ENCODE measurements at regions not wholly inside any gene's neighbourhood (a gene's known extent, or its start where the extent isn't known, plus 50 kb on each side); places are given as distances from the start of the nearest gene placed in this dataset.

DNA sequence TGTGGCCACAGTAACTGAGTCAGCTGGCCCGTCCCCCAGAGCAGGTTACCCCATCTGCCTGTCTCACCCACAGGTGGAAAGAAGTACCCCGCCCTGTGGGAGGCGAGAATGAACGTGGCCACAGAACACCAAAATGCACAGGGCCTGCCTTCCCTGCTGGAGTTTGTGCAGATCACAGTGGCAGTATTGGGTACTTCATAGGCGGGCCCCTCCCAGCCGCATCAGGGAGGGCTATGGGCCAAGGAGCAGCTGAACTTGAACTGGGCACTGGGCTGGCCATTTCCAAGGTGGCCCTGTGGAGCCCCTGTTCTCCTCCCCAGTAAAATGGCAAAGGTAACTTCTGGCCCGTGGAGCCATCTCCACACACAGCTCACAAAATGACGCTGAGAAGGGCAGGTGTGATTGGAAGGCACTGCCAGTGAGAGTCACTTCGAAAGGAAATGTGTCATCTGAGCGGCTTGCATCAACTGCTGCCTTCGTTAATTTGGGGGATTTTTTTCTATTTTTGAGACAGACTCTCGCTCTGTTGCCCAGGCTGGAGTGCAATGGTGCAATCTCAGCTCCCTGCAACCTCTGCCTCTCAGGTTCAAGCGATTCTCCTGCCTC lies 162.9 kb downstream of the ENGASE start:
- H3K36me3 ChIP-seq (ENCODE audit: control insufficient read depth in 2 of 2, insufficient read depth in 2 of 2, low read length in 2 of 2), result no peaks in the 10 kb centered on the region
- peaks cover 0 to 2% of the 10 kb centered on the region in 2 donors for H3K27me3 ChIP-seq (ENCODE audit: control insufficient read depth in 2 of 2, insufficient read depth in 2 of 2, low read length in 2 of 2)
- no peak overlapping the region for H3K4me3 ChIP-seq (ENCODE audit: low read length in 2 of 2)
- H3K9me3 ChIP-seq (ENCODE audit: control insufficient read depth in 2 of 2, low read length in 2 of 2), result no peaks in the 10 kb centered on the region
- H3K27ac ChIP-seq (ENCODE audit: low read depth in 2 of 2, low read length in 2 of 2), result no peak overlapping the region
- H3K4me1 ChIP-seq (ENCODE audit: control insufficient read depth in 2 of 2, insufficient read depth in 2 of 2, low read length in 2 of 2), result no peaks in the 10 kb centered on the region
- no peak overlapping the region for H3K9ac ChIP-seq (ENCODE audit: low read depth in 1 of 2, low read length in 2 of 2)

DNA sequence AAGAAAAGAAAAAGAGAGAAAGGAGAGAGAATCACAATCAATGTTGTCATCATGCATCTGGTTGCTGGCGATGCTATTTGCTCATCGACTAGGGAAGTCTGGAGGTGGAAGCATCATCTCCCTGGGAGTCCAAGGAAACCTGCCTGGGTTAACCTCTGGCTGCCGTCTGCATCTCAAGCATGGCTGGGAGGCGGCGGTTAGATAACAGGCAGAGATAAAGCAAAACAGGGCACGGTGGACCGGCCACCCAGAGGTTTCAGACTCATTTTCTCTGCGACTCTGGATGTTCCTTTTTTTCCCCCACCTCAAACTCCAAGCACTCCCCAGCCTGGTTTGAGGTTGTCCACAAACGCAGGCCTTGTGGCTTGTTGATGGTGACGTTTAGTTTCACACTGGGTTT lies 161.2 kb downstream of the ENGASE start:
- Histone ChIP-seq H3K9me3 (ENCODE audit: control insufficient read depth in 2 of 2, low read length in 2 of 2) (no peaks in the 10 kb centered on the region), H3K36me3 (ENCODE audit: control insufficient read depth in 2 of 2, insufficient read depth in 2 of 2, low read length in 2 of 2) (no peaks in the 10 kb centered on the region), H3K4me1 (ENCODE audit: control insufficient read depth in 2 of 2, insufficient read depth in 2 of 2, low read length in 2 of 2) (no peaks in the 10 kb centered on the region), H3K9ac (ENCODE audit: low read depth in 1 of 2, low read length in 2 of 2) (no peak overlapping the region), H3K27me3 (ENCODE audit: control insufficient read depth in 2 of 2, insufficient read depth in 2 of 2, low read length in 2 of 2) (peaks cover 0 to 2% of the 10 kb centered on the region in 2 donors), H3K4me3 (ENCODE audit: low read length in 2 of 2) (no peak overlapping the region), H3K27ac (ENCODE audit: low read depth in 2 of 2, low read length in 2 of 2) (no peak overlapping the region)

DNA sequence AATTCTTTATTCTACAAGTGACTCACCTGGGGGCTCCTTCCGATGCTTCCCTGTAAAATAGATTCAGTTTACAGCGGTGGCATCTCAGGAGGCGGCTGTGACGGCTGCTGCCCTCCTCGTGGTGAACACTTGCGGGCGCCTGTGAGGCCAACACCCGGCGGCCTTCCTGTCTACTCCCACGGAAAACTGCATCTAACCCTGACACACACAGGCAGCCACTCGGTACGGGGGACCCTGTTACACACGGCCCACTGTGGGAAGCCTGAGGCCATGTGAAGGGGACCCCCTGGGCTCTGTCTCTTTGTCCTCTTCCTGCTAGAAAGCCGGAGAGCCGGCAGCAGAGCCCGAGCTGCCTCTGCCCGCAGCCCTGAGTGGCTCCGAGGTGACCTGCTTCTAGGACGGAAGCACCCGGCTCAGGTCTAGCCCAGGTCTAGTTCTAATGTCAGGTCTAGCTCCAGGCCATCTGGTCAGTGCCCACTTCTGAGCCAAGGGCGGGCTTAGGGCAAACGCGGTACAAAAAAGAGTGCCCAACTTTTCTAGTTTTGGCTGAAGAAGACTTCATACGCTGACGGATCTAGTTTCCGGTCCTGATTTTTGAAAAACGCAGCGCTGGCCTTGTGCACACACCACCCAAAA lies 159.4 kb downstream of the ENGASE start:
- Histone ChIP-seq H3K4me3 (ENCODE audit: low read length in 2 of 2) (no peak overlapping the region), H3K9ac (ENCODE audit: low read depth in 1 of 2, low read length in 2 of 2) (no peak overlapping the region), H3K27ac (ENCODE audit: low read depth in 2 of 2, low read length in 2 of 2) (no peak overlapping the region), H3K9me3 (ENCODE audit: control insufficient read depth in 2 of 2, low read length in 2 of 2) (no peaks in the 10 kb centered on the region), H3K36me3 (ENCODE audit: control insufficient read depth in 2 of 2, insufficient read depth in 2 of 2, low read length in 2 of 2) (no peaks in the 10 kb centered on the region), H3K4me1 (ENCODE audit: control insufficient read depth in 2 of 2, insufficient read depth in 2 of 2, low read length in 2 of 2) (no peaks in the 10 kb centered on the region), H3K27me3 (ENCODE audit: control insufficient read depth in 2 of 2, insufficient read depth in 2 of 2, low read length in 2 of 2) (peaks cover 0 to 2% of the 10 kb centered on the region in 2 donors)

DNA sequence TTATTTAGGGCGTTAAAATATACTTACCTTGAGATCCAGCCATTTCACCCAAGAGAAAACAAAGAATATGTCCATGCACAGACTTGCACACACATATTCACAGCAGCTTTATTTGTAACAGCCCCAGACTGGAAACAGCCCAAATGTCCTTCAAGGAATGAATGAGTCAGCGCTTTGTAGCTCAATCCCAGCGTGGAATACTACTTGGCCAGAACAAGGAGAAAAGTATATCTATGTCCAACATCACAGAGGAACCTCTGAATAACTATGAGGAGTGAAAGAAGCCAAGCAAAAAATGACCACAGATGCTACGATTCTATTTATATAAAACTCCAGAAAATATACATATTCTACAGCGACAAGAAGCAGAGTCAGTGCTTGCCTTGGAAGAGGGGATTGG lies 158.3 kb downstream of the ENGASE start:
- H3K9ac ChIP-seq (ENCODE audit: low read depth in 1 of 2, low read length in 2 of 2), result no peak overlapping the region
- no peaks in the 10 kb centered on the region for H3K4me1 ChIP-seq (ENCODE audit: control insufficient read depth in 2 of 2, insufficient read depth in 2 of 2, low read length in 2 of 2)
- no peak overlapping the region for H3K4me3 ChIP-seq (ENCODE audit: low read length in 2 of 2)
- peaks cover 0 to 2% of the 10 kb centered on the region in 2 donors for H3K27me3 ChIP-seq (ENCODE audit: control insufficient read depth in 2 of 2, insufficient read depth in 2 of 2, low read length in 2 of 2)
- H3K27ac ChIP-seq (ENCODE audit: low read depth in 2 of 2, low read length in 2 of 2), result no peak overlapping the region
- no peaks in the 10 kb centered on the region for H3K36me3 ChIP-seq (ENCODE audit: control insufficient read depth in 2 of 2, insufficient read depth in 2 of 2, low read length in 2 of 2)
- H3K9me3 ChIP-seq (ENCODE audit: control insufficient read depth in 2 of 2, low read length in 2 of 2), result no peaks in the 10 kb centered on the region

- Histone ChIP-seq H3K27me3 (ENCODE audit: control insufficient read depth in 2 of 2, insufficient read depth in 2 of 2, low read length in 2 of 2) (peaks cover 0 to 2% of the 10 kb centered on the region in 2 donors), H3K27ac (ENCODE audit: low read depth in 2 of 2, low read length in 2 of 2) (no peak overlapping the region), H3K36me3 (ENCODE audit: control insufficient read depth in 2 of 2, insufficient read depth in 2 of 2, low read length in 2 of 2) (no peaks in the 10 kb centered on the region), H3K9ac (ENCODE audit: low read depth in 1 of 2, low read length in 2 of 2) (no peak overlapping the region), H3K4me1 (ENCODE audit: control insufficient read depth in 2 of 2, insufficient read depth in 2 of 2, low read length in 2 of 2) (no peaks in the 10 kb centered on the region), H3K9me3 (ENCODE audit: control insufficient read depth in 2 of 2, low read length in 2 of 2) (no peaks in the 10 kb centered on the region), H3K4me3 (ENCODE audit: low read length in 2 of 2) (no peak overlapping the region)
These were observed 157.2 kb downstream of the ENGASE start for GRCh38 chr17:79231766-79232287.

DNA sequence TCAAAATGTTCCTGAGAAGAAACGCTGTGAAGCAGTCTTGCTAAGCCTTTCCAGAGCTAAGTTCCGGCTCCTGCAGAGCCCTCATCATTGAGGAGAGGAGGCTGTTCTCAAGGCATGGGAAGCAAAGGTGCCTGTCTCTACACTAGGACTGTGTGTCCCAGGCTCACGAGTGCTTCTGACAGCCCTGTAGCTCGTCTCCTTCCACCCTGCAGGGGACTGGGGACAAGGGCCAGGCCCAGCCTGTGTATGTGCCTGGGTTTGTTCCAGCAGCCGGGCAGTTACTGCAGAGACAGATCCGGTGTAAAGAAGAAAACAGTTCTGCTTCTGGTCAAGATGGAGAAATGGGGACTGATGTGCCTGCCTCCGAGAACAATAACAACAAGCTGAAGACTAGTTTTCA lies 156.0 kb downstream of the ENGASE start:
- Histone ChIP-seq H3K4me3 (ENCODE audit: low read length in 2 of 2) (no peak overlapping the region), H3K9ac (ENCODE audit: low read depth in 1 of 2, low read length in 2 of 2) (no peak overlapping the region), H3K27me3 (ENCODE audit: control insufficient read depth in 2 of 2, insufficient read depth in 2 of 2, low read length in 2 of 2) (no peaks in the 10 kb centered on the region), H3K27ac (ENCODE audit: low read depth in 2 of 2, low read length in 2 of 2) (no peak overlapping the region), H3K36me3 (ENCODE audit: control insufficient read depth in 2 of 2, insufficient read depth in 2 of 2, low read length in 2 of 2) (no peaks in the 10 kb centered on the region), H3K9me3 (ENCODE audit: control insufficient read depth in 2 of 2, low read length in 2 of 2) (no peaks in the 10 kb centered on the region), H3K4me1 (ENCODE audit: control insufficient read depth in 2 of 2, insufficient read depth in 2 of 2, low read length in 2 of 2) (no peaks in the 10 kb centered on the region)

GRCh38 chr17:79226037-79226436 lies 151.4 kb downstream of the ENGASE start:
- Histone ChIP-seq H3K4me1 (ENCODE audit: control insufficient read depth in 2 of 2, insufficient read depth in 2 of 2, low read length in 2 of 2) (no peaks in the 10 kb centered on the region), H3K36me3 (ENCODE audit: control insufficient read depth in 2 of 2, insufficient read depth in 2 of 2, low read length in 2 of 2) (no peaks in the 10 kb centered on the region), H3K9ac (ENCODE audit: low read depth in 1 of 2, low read length in 2 of 2) (no peak overlapping the region), H3K4me3 (ENCODE audit: low read length in 2 of 2) (no peak overlapping the region), H3K9me3 (ENCODE audit: control insufficient read depth in 2 of 2, low read length in 2 of 2) (no peaks in the 10 kb centered on the region), H3K27me3 (ENCODE audit: control insufficient read depth in 2 of 2, insufficient read depth in 2 of 2, low read length in 2 of 2) (peaks cover 8 to 21% of the 10 kb centered on the region in 2 donors), H3K27ac (ENCODE audit: low read depth in 2 of 2, low read length in 2 of 2) (no peak overlapping the region)

DNA sequence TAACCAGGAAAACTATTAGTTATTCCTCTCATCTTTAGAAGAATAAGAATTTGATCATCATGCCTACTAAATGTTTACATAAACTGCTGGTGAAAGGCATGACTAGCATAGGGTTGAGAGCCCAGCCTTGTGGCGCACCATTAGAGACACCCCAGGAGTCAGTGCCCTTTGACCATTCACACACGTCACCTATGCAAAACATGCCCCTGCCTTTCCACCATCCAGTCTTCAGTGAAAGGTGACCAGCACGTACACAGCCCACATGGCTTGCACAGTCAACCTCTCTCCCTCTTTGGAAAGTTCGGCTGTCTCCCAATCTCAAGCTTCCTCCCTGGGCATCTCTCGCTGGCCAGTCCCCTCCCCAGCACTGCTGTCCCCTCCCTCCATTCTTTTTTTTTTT lies 150.3 kb downstream of the ENGASE start:
- peaks cover 17 to 26% of the 10 kb centered on the region in 2 donors for H3K27me3 ChIP-seq (ENCODE audit: control insufficient read depth in 2 of 2, insufficient read depth in 2 of 2, low read length in 2 of 2)
- H3K9me3 ChIP-seq (ENCODE audit: control insufficient read depth in 2 of 2, low read length in 2 of 2), result no peaks in the 10 kb centered on the region
- no peaks in the 10 kb centered on the region for H3K4me1 ChIP-seq (ENCODE audit: control insufficient read depth in 2 of 2, insufficient read depth in 2 of 2, low read length in 2 of 2)

GRCh38 chr17:79224476-79224875 lies 149.9 kb downstream of the ENGASE start:
- Histone ChIP-seq H3K9me3 (ENCODE audit: control insufficient read depth in 2 of 2, low read length in 2 of 2) (no peaks in the 10 kb centered on the region), H3K9ac (ENCODE audit: low read depth in 1 of 2, low read length in 2 of 2) (no peak overlapping the region), H3K36me3 (ENCODE audit: control insufficient read depth in 2 of 2, insufficient read depth in 2 of 2, low read length in 2 of 2) (no peaks in the 10 kb centered on the region), H3K4me3 (ENCODE audit: low read length in 2 of 2) (no peak overlapping the region), H3K4me1 (ENCODE audit: control insufficient read depth in 2 of 2, insufficient read depth in 2 of 2, low read length in 2 of 2) (no peaks in the 10 kb centered on the region), H3K27ac (ENCODE audit: low read depth in 2 of 2, low read length in 2 of 2) (no peak overlapping the region), H3K27me3 (ENCODE audit: control insufficient read depth in 2 of 2, insufficient read depth in 2 of 2, low read length in 2 of 2) (peaks cover 17 to 26% of the 10 kb centered on the region in 2 donors)

More for the DNA sequence above, 150.3 kb downstream of the ENGASE start:
- Histone ChIP-seq H3K4me3 (ENCODE audit: low read length in 2 of 2) (no peak overlapping the region), H3K36me3 (ENCODE audit: control insufficient read depth in 2 of 2, insufficient read depth in 2 of 2, low read length in 2 of 2) (no peaks in the 10 kb centered on the region), H3K9ac (ENCODE audit: low read depth in 1 of 2, low read length in 2 of 2) (no peak overlapping the region), H3K27ac (ENCODE audit: low read depth in 2 of 2, low read length in 2 of 2) (no peak overlapping the region)

DNA sequence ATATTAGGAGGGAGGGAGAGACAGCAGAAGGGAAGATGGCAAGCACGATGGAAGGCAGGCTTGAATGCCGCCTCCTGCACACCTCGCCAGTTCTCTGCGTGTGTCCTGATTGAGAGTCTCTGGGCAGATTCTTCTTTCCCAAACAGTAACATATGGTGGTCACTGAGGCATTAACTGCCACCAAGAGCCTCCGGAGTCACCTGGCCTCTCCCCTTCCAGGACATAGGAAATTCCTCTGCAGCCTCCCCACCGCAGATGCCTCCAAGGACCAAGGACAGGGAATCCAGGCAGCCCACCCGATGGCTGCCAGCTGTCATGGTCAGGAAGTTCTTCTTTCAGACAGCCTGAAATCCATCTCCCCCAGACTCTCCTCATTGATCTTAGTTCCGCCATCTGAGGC lies 149.3 kb downstream of the ENGASE start:
- no peaks in the 10 kb centered on the region for H3K36me3 ChIP-seq (ENCODE audit: control insufficient read depth in 2 of 2, insufficient read depth in 2 of 2, low read length in 2 of 2)
- peaks cover 20 to 26% of the 10 kb centered on the region in 2 donors for H3K27me3 ChIP-seq (ENCODE audit: control insufficient read depth in 2 of 2, insufficient read depth in 2 of 2, low read length in 2 of 2)
- no peaks in the 10 kb centered on the region for H3K9me3 ChIP-seq (ENCODE audit: control insufficient read depth in 2 of 2, low read length in 2 of 2)
- no peak overlapping the region for H3K9ac ChIP-seq (ENCODE audit: low read depth in 1 of 2, low read length in 2 of 2)
- H3K4me1 ChIP-seq (ENCODE audit: control insufficient read depth in 2 of 2, insufficient read depth in 2 of 2, low read length in 2 of 2), result no peaks in the 10 kb centered on the region
- no peak overlapping the region for H3K4me3 ChIP-seq (ENCODE audit: low read length in 2 of 2)
- no peak overlapping the region for H3K27ac ChIP-seq (ENCODE audit: low read depth in 2 of 2, low read length in 2 of 2)
